Prostate gland (tissue), 2 donors: ENCODE measurements at regions not wholly inside any gene's neighbourhood (a gene's known extent, or its start where the extent isn't known, plus 50 kb on each side); places are given as distances from the start of the nearest gene placed in this dataset.

Experiments
- POLR2A ChIP-seq: fragments of 450-650 bp; IDR thresholded peaks from one replicate; pipeline ENCODE4 v1.6.1; 2016; ENCODE audit warnings: antibody characterized with exemption, mild to moderate bottlenecking
- TF ChIP-seq, protein P1 (sequence below), 4 experiments: fragments of 200-600 bp in 2 of 4; fragments of 450-650 bp in 2 of 4; sonication (generic) in 2 of 4; IDR thresholded peaks; 1 replicate in 3 of 4; 2 replicates in 1 of 4; pipeline ENCODE4 v1.5.1; 2016 to 2019; ENCODE audit warnings: antibody characterized with exemption in 4 of 4, mild to moderate bottlenecking in 2 of 4, moderate library complexity in 2 of 4

DNA sequence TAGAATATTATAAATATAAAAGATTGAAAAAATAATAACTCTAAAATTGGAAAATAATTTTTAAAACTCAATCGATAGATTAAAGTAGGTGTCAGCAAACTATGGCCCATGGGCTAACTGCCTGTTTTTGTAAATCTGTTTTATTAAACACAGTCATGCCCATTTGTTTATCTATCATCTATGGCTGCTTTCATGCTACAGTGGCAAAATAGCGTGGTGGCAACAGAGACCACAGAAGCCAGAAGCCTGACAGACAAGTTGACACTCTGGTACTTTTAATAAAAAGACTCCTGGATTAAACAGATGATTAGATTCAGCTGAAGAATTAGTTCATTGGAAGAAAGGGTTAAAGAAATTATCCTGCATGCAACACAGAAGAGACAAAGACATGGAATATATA, 400.7 kb upstream of the RORB start:
- TF ChIP-seq, protein P1, sequence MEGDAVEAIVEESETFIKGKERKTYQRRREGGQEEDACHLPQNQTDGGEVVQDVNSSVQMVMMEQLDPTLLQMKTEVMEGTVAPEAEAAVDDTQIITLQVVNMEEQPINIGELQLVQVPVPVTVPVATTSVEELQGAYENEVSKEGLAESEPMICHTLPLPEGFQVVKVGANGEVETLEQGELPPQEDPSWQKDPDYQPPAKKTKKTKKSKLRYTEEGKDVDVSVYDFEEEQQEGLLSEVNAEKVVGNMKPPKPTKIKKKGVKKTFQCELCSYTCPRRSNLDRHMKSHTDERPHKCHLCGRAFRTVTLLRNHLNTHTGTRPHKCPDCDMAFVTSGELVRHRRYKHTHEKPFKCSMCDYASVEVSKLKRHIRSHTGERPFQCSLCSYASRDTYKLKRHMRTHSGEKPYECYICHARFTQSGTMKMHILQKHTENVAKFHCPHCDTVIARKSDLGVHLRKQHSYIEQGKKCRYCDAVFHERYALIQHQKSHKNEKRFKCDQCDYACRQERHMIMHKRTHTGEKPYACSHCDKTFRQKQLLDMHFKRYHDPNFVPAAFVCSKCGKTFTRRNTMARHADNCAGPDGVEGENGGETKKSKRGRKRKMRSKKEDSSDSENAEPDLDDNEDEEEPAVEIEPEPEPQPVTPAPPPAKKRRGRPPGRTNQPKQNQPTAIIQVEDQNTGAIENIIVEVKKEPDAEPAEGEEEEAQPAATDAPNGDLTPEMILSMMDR (IDR thresholded peaks at IDR 0.05): no peak
- no peak for TF ChIP-seq POLR2A
